SH-SY5Y (cell line): ENCODE measurements at regions not wholly inside any gene's neighbourhood (a gene's known extent, or its start where the extent isn't known, plus 50 kb on each side); places are given as distances from the start of the nearest gene placed in this dataset.

Experiments used
- GATA2 ChIP-seq: IDR thresholded peaks from 2 replicates; pipeline ENCODE4 v1.6.1; 2011; ENCODE audit warnings: mild to moderate bottlenecking, low read depth, low read length
- GATA3 ChIP-seq: IDR thresholded peaks from 2 replicates; pipeline ENCODE4 v1.6.1; 2011; ENCODE audit warnings: low read depth, mild to moderate bottlenecking, low read length, moderate library complexity

DNA sequence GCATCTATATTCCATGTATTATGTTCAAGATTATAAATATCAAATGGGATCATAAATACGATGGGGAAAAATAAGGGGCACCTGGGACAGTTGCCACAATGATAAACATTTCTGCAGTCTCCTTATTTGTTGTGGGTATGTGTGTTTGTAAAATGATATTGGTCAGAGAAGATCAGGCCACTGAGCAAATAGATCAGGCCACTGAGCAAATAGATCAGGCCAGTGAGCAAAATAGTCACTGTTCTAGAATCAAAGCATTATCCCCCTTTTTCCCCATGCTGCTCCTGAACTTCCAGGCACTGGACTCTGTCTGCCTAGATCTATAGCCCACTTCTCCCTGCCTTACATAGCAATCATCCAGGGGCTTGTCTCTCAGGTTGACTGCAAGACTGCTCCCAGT lies 599.8 kb upstream of the USP24 start:
- TF ChIP-seq GATA3 (no peak), GATA2 (no peak)
